ENCODE measurements at regions not wholly inside any gene's neighbourhood (a gene's known extent, or its start where the extent isn't known, plus 50 kb on each side); places are given as distances from the start of the nearest gene placed in this dataset.

- intact Hi-C loops (cut with micrococcal nuclease), result no loop called here
- ChIA-PET CTCF (no interaction called here), POLR2A (interaction anchor here (0.6 kb wide), 1 partner anchor 978 kb away, joined by 4 read pairs; no protein-coding TSS in a partner anchor)
- DNase-seq, result no peak
- no peak for TF ChIP-seq CTCF (IDR thresholded peaks at IDR 0.05)
- no peak for ATAC-seq (ENCODE audit: low read depth)
- no peaks in the 10 kb centered on the region for H3K9me3 Mint-ChIP-seq
- H3K36me3 Mint-ChIP-seq (ENCODE audit: low read depth), result no peaks in the 10 kb centered on the region
- no peak overlapping the region for H3K27ac Mint-ChIP-seq
- no peaks in the 10 kb centered on the region for H3K27me3 Mint-ChIP-seq
- no peaks in the 10 kb centered on the region for H3K4me1 Mint-ChIP-seq
- H3K4me3 Mint-ChIP-seq, result no peak overlapping the region
These were observed 274.8 kb upstream of the RUNX1 start for GRCh38 chr21:35323947-35324346.

GRCh38 chr21:35321322-35322200 lies 272.5 kb upstream of the RUNX1 start:
- ChIA-PET CTCF (no interaction called here), POLR2A (no interaction called here)
- ATAC-seq (ENCODE audit: low read depth), result no peak

GRCh38 chr21:35319684-35320283 lies 270.7 kb upstream of the RUNX1 start:
- no peak for TF ChIP-seq CTCF (IDR thresholded peaks at IDR 0.05)
- ATAC-seq (ENCODE audit: low read depth), result no peak
- H3K27ac Mint-ChIP-seq, result no peak overlapping the region
- H3K27me3 Mint-ChIP-seq, result no peaks in the 10 kb centered on the region
- no peaks in the 10 kb centered on the region for H3K9me3 Mint-ChIP-seq
- no peak overlapping the region for H3K4me3 Mint-ChIP-seq
- H3K36me3 Mint-ChIP-seq (ENCODE audit: low read depth), result no peaks in the 10 kb centered on the region
- ChIA-PET CTCF (no interaction called here), POLR2A (no interaction called here)
- intact Hi-C loops (cut with micrococcal nuclease), result no loop called here
- DNase-seq, result no peak
- no peaks in the 10 kb centered on the region for H3K4me1 Mint-ChIP-seq

More at GRCh38 chr21:35321322-35322200, 272.5 kb upstream of the RUNX1 start:
- no peaks in the 10 kb centered on the region for H3K36me3 Mint-ChIP-seq (ENCODE audit: low read depth)
- no peaks in the 10 kb centered on the region for H3K9me3 Mint-ChIP-seq
- no peaks in the 10 kb centered on the region for H3K27me3 Mint-ChIP-seq
- no peak overlapping the region for H3K4me3 Mint-ChIP-seq
- no peak for TF ChIP-seq CTCF (IDR thresholded peaks at IDR 0.05)
- intact Hi-C loops (cut with micrococcal nuclease), result no loop called here
- H3K4me1 Mint-ChIP-seq, result no peaks in the 10 kb centered on the region
- no peak overlapping the region for H3K27ac Mint-ChIP-seq
- DNase-seq, result no peak

GRCh38 chr21:35316933-35317332 lies 267.8 kb upstream of the RUNX1 start:
- ATAC-seq (ENCODE audit: low read depth) (no peak), DNase-seq (no peak)
- intact Hi-C loops (cut with micrococcal nuclease), result no loop called here
- Mint-ChIP-seq H3K36me3 (ENCODE audit: low read depth) (no peaks in the 10 kb centered on the region), H3K27ac (no peak overlapping the region), H3K4me3 (no peak overlapping the region), H3K27me3 (no peaks in the 10 kb centered on the region), H3K9me3 (no peaks in the 10 kb centered on the region), H3K4me1 (no peaks in the 10 kb centered on the region)
- POLR2A ChIA-PET, result interaction anchor here (0.6 kb wide), 1 partner anchor 143 kb away, joined by 8 read pairs; no protein-coding TSS in a partner anchor
- CTCF ChIA-PET, result no interaction called here
- no peak for TF ChIP-seq CTCF (IDR thresholded peaks at IDR 0.05)

- ATAC-seq (ENCODE audit: low read depth) (no peak), DNase-seq (no peak)
- Mint-ChIP-seq H3K27ac (no peak overlapping the region), H3K36me3 (ENCODE audit: low read depth) (no peaks in the 10 kb centered on the region), H3K4me1 (no peaks in the 10 kb centered on the region), H3K9me3 (no peaks in the 10 kb centered on the region), H3K4me3 (no peak overlapping the region), H3K27me3 (peaks cover under 1% of the 10 kb centered on the region)
- intact Hi-C loops (cut with micrococcal nuclease), result no loop called here
- CTCF ChIA-PET, result no interaction called here
- no peak for TF ChIP-seq CTCF (IDR thresholded peaks at IDR 0.05)
- POLR2A ChIA-PET, result interaction anchor here (0.6 kb wide), 1 partner anchor 143 kb away, joined by 8 read pairs; no protein-coding TSS in a partner anchor
These were observed 267.4 kb upstream of the RUNX1 start for GRCh38 chr21:35316456-35316855.

Data from activated B cell treated with CpG ODN at 0.5 μM for 24 hours (primary cell).